HepG2 (cell line): ENCODE measurements at regions not wholly inside any gene's neighbourhood (a gene's known extent, or its start where the extent isn't known, plus 50 kb on each side); places are given as distances from the start of the nearest gene placed in this dataset.

Source experiments
- BHLHE40 ChIP-seq: IDR thresholded peaks from 2 replicates; pipeline ENCODE4 v1.6.1; 2011; ENCODE audit warnings: low read length, improper control_type of control experiment
- CTCF ChIP-seq: sonication (generic); formaldehyde crosslinking; IDR thresholded peaks from 2 replicates; pipeline ENCODE4 v1.5.0; 2020; ENCODE audit warnings: mild to moderate bottlenecking, missing genetic modification reagents, moderate library complexity
- FOXM1 ChIP-seq: sonication (generic); formaldehyde crosslinking; IDR thresholded peaks from 2 replicates; pipeline ENCODE4 v1.5.0; 2020; ENCODE audit warnings: missing genetic modification reagents
- HBP1 ChIP-seq: IDR thresholded peaks from 2 replicates; pipeline ENCODE4 v1.6.1; 2016; ENCODE audit warnings: low read depth, control low read depth
- KLF16 ChIP-seq, 2 experiments: sonication (generic) in 1 of 2; formaldehyde crosslinking in 1 of 2; IDR thresholded peaks; 2 replicates each; pipeline versions ENCODE4 v1.6.1 to v1.8.0; 2016 to 2023; ENCODE audit warnings: missing genetic modification reagents in 2 of 2, missing compliant biosample characterization in 1 of 2
- MTA3 ChIP-seq: sonication (generic); formaldehyde crosslinking; IDR thresholded peaks from 2 replicates; pipeline ENCODE4 v1.4.0; 2020; ENCODE audit warnings: missing genetic modification reagents
- NFE2L2 ChIP-seq: fragments of 150-350 bp; IDR thresholded peaks from 2 replicates; pipeline ENCODE4 v1.6.1; 2014; ENCODE audit warnings: low read length
- POLR2A ChIP-seq, 2 experiments: IDR thresholded peaks; 2 replicates each; pipeline ENCODE4 v1.6.1; 2011; ENCODE audit warnings: low read depth in 2 of 2, low read length in 2 of 2, mild to moderate bottlenecking in 1 of 2, moderate library complexity in 1 of 2; ENCODE audit not compliant: insufficient read depth in 1 of 2
- RAD21 ChIP-seq: fragments of 450-650 bp; formaldehyde crosslinking; IDR thresholded peaks from 2 replicates; pipeline ENCODE4 v1.5.0; 2020; ENCODE audit warnings: mild to moderate bottlenecking
- TCF7 ChIP-seq: sonication (generic); IDR thresholded peaks from 2 replicates; pipeline ENCODE4 v1.6.1; 2016; ENCODE audit warnings: antibody characterized with exemption, low read depth
- ZNF562 ChIP-seq: sonication (generic); formaldehyde crosslinking; IDR thresholded peaks from 2 replicates; pipeline ENCODE4 v1.8.0; 2022; ENCODE audit warnings: missing genetic modification reagents, borderline replicate concordance
- ZNF563 ChIP-seq: sonication (generic); formaldehyde crosslinking; IDR thresholded peaks from 2 replicates; pipeline ENCODE4 v1.8.0; 2022; ENCODE audit warnings: mild to moderate bottlenecking, moderate library complexity, missing genetic modification reagents

- no peak for TF ChIP-seq CTCF (CRISPR knock-in tag)
- TF ChIP-seq HBP1 (CRISPR knock-in tag), result no peak
- TF ChIP-seq BHLHE40, result no peak
- no peak for TF ChIP-seq RAD21
- no peak for TF ChIP-seq KLF16 (CRISPR knock-in tag; IDR thresholded peaks at IDR 0.05)
- no peak for TF ChIP-seq POLR2A (IDR thresholded peaks at IDR 0.05; ENCODE audit: insufficient read depth in 1 of 2, low read depth in 2 of 2, low read length in 2 of 2)
- no peak for TF ChIP-seq TCF7
- no peak for TF ChIP-seq NFE2L2
- TF ChIP-seq MTA3 (CRISPR knock-in tag), result no peak
- no peak for TF ChIP-seq ZNF562 (CRISPR knock-in tag)
- TF ChIP-seq ZNF563 (CRISPR knock-in tag), result no peak
- TF ChIP-seq FOXM1 (CRISPR knock-in tag), result no peak
Measured at GRCh38 chr10:25701652-25702051, 232.4 kb upstream of the MYO3A start.
